ENCODE measurements at regions not wholly inside any gene's neighbourhood (a gene's known extent, or its start where the extent isn't known, plus 50 kb on each side); places are given as distances from the start of the nearest gene placed in this dataset.

GRCh38 chr12:84719997-84720396 is 192.6 kb downstream of the SLC6A15 start:
- Histone ChIP-seq H3K4me3 (ENCODE audit: low read depth in 1 of 3, low read length in 3 of 3) (no peak overlapping the region), H3K27me3 (ENCODE audit: control insufficient read depth in 4 of 4, insufficient read depth in 4 of 4, low read length in 3 of 4) (no peaks in the 10 kb centered on the region), H3K9me3 (ENCODE audit: control insufficient read depth in 4 of 4, low read length in 3 of 4) (no peaks in the 10 kb centered on the region), H3K4me1 (ENCODE audit: control insufficient read depth in 4 of 4, insufficient read depth in 4 of 4, low read length in 3 of 4) (no peaks in the 10 kb centered on the region), H3K36me3 (ENCODE audit: control insufficient read depth in 4 of 4, insufficient read depth in 3 of 4, low read depth in 1 of 4, low read length in 3 of 4) (no peaks in the 10 kb centered on the region), H3K27ac (ENCODE audit: low read depth in 1 of 2, low read length in 2 of 2) (no peak overlapping the region), H3K9ac (ENCODE audit: low read depth in 1 of 2, low read length in 2 of 2) (no peak overlapping the region)
- TF ChIP-seq, protein P1, sequence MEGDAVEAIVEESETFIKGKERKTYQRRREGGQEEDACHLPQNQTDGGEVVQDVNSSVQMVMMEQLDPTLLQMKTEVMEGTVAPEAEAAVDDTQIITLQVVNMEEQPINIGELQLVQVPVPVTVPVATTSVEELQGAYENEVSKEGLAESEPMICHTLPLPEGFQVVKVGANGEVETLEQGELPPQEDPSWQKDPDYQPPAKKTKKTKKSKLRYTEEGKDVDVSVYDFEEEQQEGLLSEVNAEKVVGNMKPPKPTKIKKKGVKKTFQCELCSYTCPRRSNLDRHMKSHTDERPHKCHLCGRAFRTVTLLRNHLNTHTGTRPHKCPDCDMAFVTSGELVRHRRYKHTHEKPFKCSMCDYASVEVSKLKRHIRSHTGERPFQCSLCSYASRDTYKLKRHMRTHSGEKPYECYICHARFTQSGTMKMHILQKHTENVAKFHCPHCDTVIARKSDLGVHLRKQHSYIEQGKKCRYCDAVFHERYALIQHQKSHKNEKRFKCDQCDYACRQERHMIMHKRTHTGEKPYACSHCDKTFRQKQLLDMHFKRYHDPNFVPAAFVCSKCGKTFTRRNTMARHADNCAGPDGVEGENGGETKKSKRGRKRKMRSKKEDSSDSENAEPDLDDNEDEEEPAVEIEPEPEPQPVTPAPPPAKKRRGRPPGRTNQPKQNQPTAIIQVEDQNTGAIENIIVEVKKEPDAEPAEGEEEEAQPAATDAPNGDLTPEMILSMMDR (IDR thresholded peaks at IDR 0.05; ENCODE audit: low read depth, low read length, missing input control), result no peak
- TF ChIP-seq FOXA1 (IDR thresholded peaks at IDR 0.05) (no peak), NR2F2 (IDR thresholded peaks at IDR 0.05) (no peak), GABPA (IDR thresholded peaks at IDR 0.05 in 1 of 2, conservative IDR thresholded peaks at IDR 0.05 in 1 of 2) (no peak), RXRA (IDR thresholded peaks at IDR 0.05) (no peak)
- TF ChIP-seq, protein P2, sequence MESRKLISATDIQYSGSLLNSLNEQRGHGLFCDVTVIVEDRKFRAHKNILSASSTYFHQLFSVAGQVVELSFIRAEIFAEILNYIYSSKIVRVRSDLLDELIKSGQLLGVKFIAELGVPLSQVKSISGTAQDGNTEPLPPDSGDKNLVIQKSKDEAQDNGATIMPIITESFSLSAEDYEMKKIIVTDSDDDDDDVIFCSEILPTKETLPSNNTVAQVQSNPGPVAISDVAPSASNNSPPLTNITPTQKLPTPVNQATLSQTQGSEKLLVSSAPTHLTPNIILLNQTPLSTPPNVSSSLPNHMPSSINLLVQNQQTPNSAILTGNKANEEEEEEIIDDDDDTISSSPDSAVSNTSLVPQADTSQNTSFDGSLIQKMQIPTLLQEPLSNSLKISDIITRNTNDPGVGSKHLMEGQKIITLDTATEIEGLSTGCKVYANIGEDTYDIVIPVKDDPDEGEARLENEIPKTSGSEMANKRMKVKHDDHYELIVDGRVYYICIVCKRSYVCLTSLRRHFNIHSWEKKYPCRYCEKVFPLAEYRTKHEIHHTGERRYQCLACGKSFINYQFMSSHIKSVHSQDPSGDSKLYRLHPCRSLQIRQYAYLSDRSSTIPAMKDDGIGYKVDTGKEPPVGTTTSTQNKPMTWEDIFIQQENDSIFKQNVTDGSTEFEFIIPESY (IDR thresholded peaks at IDR 0.05), result no peak
- 79% methylated on average over 1 of the region's 1 CpG for whole genome bisulfite sequencing
- no peak for DNase-seq (ENCODE audit: low spot score)

DNA sequence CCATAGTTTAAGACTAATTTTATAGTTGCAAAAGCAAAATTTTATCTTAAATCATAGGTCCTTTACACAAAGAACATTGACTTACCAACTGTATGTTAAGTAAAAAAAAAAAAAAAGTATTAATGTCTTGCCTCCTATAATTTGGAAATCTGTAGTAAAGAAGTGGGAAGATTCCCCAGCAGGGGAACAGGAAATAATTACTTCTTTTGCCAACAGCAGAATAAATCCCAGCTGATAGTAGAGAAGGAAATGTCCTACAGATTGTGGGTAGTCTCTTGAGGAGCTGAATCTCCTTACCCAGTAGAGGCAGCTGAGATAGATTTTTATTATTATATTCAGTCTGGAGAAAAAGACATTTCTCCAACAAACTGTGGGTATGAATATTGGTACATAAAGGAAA is 193.7 kb downstream of the SLC6A15 start:
- no peak overlapping the region for H3K4me3 ChIP-seq (ENCODE audit: low read depth in 1 of 3, low read length in 3 of 3)
- H3K27me3 ChIP-seq (ENCODE audit: control insufficient read depth in 4 of 4, insufficient read depth in 4 of 4, low read length in 3 of 4), result no peaks in the 10 kb centered on the region
- no peaks in the 10 kb centered on the region for H3K9me3 ChIP-seq (ENCODE audit: control insufficient read depth in 4 of 4, low read length in 3 of 4)
- no peak overlapping the region for H3K27ac ChIP-seq (ENCODE audit: low read depth in 1 of 2, low read length in 2 of 2)
- H3K4me1 ChIP-seq (ENCODE audit: control insufficient read depth in 4 of 4, insufficient read depth in 4 of 4, low read length in 3 of 4), result no peaks in the 10 kb centered on the region
- TF ChIP-seq, protein P3, sequence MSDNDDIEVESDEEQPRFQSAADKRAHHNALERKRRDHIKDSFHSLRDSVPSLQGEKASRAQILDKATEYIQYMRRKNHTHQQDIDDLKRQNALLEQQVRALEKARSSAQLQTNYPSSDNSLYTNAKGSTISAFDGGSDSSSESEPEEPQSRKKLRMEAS (IDR thresholded peaks at IDR 0.05), result no peak
- TF ChIP-seq, protein P2 (IDR thresholded peaks at IDR 0.05), result no peak
- TF ChIP-seq JUND (IDR thresholded peaks at IDR 0.05) (no peak), FOXA1 (IDR thresholded peaks at IDR 0.05) (no peak), YY1 (IDR thresholded peaks at IDR 0.05) (no peak), EGR1 (IDR thresholded peaks at IDR 0.05; ENCODE audit: low read depth in 2 of 2) (no peak), RXRA (IDR thresholded peaks at IDR 0.05) (no peak), GABPA (IDR thresholded peaks at IDR 0.05 in 1 of 2, conservative IDR thresholded peaks at IDR 0.05 in 1 of 2) (no peak), SP1 (IDR thresholded peaks at IDR 0.05) (no peak), HNF4G (IDR thresholded peaks at IDR 0.05) (no peak), NR2F2 (IDR thresholded peaks at IDR 0.05) (no peak)
- TF ChIP-seq, protein P1 (IDR thresholded peaks at IDR 0.05; ENCODE audit: low read depth, low read length, missing input control), result no peak
- TF ChIP-seq, protein P4, sequence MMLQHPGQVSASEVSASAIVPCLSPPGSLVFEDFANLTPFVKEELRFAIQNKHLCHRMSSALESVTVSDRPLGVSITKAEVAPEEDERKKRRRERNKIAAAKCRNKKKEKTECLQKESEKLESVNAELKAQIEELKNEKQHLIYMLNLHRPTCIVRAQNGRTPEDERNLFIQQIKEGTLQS (IDR thresholded peaks at IDR 0.05), result no peak
- DNase-seq (ENCODE audit: low spot score), result no peak
- no peaks in the 10 kb centered on the region for H3K36me3 ChIP-seq (ENCODE audit: control insufficient read depth in 4 of 4, insufficient read depth in 3 of 4, low read depth in 1 of 4, low read length in 3 of 4)
- no peak overlapping the region for H3K9ac ChIP-seq (ENCODE audit: low read depth in 1 of 2, low read length in 2 of 2)
